Stimulated activated CD4-positive, alpha-beta T cell treated with anti-CD3 and anti-CD28 coated beads, Interleukin-2, amount 100 ng/mL, for 48 hours (primary cell): ENCODE measurements at regions not wholly inside any gene's neighbourhood (a gene's known extent, or its start where the extent isn't known, plus 50 kb on each side); places are given as distances from the start of the nearest gene placed in this dataset.
"Not testable (repeated sequence)": the region's sequence is repeated elsewhere in the genome, so short reads cannot be mapped to it uniquely, and the experiment has no call there.

Experiments used
- DNase-seq, 2 donors: peaks; one replicate each; pipeline ENCODE4 v3.0.0-alpha.2; 2020

- no peak for DNase-seq
Observed at GRCh38 chr1:188496506-188496905, 1667.8 kb downstream of the PLA2G4A start.

- no peak for DNase-seq
Observed at GRCh38 chr1:188497020-188497419, 1668.3 kb downstream of the PLA2G4A start.

- DNase-seq: no peak
Observed at GRCh38 chr1:188499690-188500089, 1670.9 kb downstream of the PLA2G4A start.

- DNase-seq: no peak
Observed at GRCh38 chr1:188514917-188515316, 1686.2 kb downstream of the PLA2G4A start.

GRCh38 chr1:188517139-188517538 lies 1688.4 kb downstream of the PLA2G4A start:
- no peak for DNase-seq

GRCh38 chr1:188551176-188551575 lies 1722.4 kb downstream of the PLA2G4A start:
- no peak for DNase-seq

- no peak for DNase-seq
Observed at GRCh38 chr1:188557053-188557452, 1728.3 kb downstream of the PLA2G4A start.

- DNase-seq: no peak
Observed at GRCh38 chr1:188582911-188583532, 1754.3 kb downstream of the PLA2G4A start.

- no peak for DNase-seq
Observed at GRCh38 chr1:188584119-188584518, 1755.4 kb downstream of the PLA2G4A start.

- DNase-seq: no peak
Observed at GRCh38 chr1:188590641-188591040, 1761.9 kb downstream of the PLA2G4A start.

- DNase-seq: no peak
Observed at GRCh38 chr1:188594542-188595235, 1765.9 kb downstream of the PLA2G4A start.

GRCh38 chr1:188599313-188599712 lies 1770.6 kb downstream of the PLA2G4A start:
- no peak for DNase-seq

- DNase-seq: no peak
Observed at GRCh38 chr1:188611432-188611831, 1782.7 kb downstream of the PLA2G4A start.

GRCh38 chr1:188615321-188615720 lies 1786.6 kb downstream of the PLA2G4A start:
- DNase-seq: no peak

- no peak for DNase-seq
Observed at GRCh38 chr1:188620236-188620635, 1791.5 kb downstream of the PLA2G4A start.

- no peak for DNase-seq
Observed at GRCh38 chr1:188641566-188642211, 1812.9 kb downstream of the PLA2G4A start.

GRCh38 chr1:188642704-188643103 lies 1814.0 kb downstream of the PLA2G4A start:
- DNase-seq: no peak

GRCh38 chr1:188652678-188653077 lies 1823.9 kb downstream of the PLA2G4A start:
- DNase-seq: no peak

GRCh38 chr1:188655966-188656365 lies 1821.7 kb downstream of the BRINP3 start:
- DNase-seq: not testable (repeated sequence)

GRCh38 chr1:188660572-188660971 lies 1817.1 kb downstream of the BRINP3 start:
- DNase-seq: no peak

GRCh38 chr1:188665477-188665876 lies 1812.2 kb downstream of the BRINP3 start:
- DNase-seq: no peak

GRCh38 chr1:188668083-188668482 lies 1809.6 kb downstream of the BRINP3 start:
- DNase-seq: no peak

GRCh38 chr1:188669728-188670382 lies 1807.8 kb downstream of the BRINP3 start:
- DNase-seq: no peak

GRCh38 chr1:188670837-188671236 lies 1806.8 kb downstream of the BRINP3 start:
- no peak for DNase-seq
